WERI-Rb-1 (cell line): ENCODE measurements at regions not wholly inside any gene's neighbourhood (a gene's known extent, or its start where the extent isn't known, plus 50 kb on each side); places are given as distances from the start of the nearest gene placed in this dataset.

Experiments used
- DNase-seq: peaks from one replicate; pipeline ENCODE4 v3.0.0-alpha.2; 2020
- H3K27ac ChIP-seq: fragments of 250-450 bp; sonication (Bioruptor Pico); 2 replicates; pipeline ENCODE4 v1.5.1; 2020; ENCODE audit warnings: mild to moderate bottlenecking, moderate library complexity
- H3K27me3 ChIP-seq: fragments of 250-450 bp; sonication (Bioruptor Pico); 2 replicates; pipeline ENCODE4 v1.5.1; 2021; ENCODE audit warnings: mild to moderate bottlenecking, low read depth, moderate library complexity; ENCODE audit not compliant: insufficient read depth, severe bottlenecking
- H3K36me3 ChIP-seq: fragments of 250-450 bp; sonication (Bioruptor Pico); 2 replicates; pipeline ENCODE4 v1.5.1; 2020; ENCODE audit warnings: mild to moderate bottlenecking, moderate library complexity
- H3K4me3 ChIP-seq: 2 replicates; pipeline ENCODE4 v1.5.1; 2011; ENCODE audit warnings: low read depth, mild to moderate bottlenecking, control low read depth, low read length
- H3K9me3 ChIP-seq: fragments of 250-450 bp; sonication (Bioruptor Pico); 2 replicates; pipeline ENCODE4 v1.5.1; 2021; ENCODE audit warnings: mild to moderate bottlenecking, moderate library complexity; ENCODE audit not compliant: severe bottlenecking
- TF ChIP-seq, protein P1 (sequence below): IDR thresholded peaks from 2 replicates; pipeline ENCODE4 v1.5.1; 2011; ENCODE audit warnings: low read depth, mild to moderate bottlenecking, control low read depth, inconsistent platforms, low read length

DNA sequence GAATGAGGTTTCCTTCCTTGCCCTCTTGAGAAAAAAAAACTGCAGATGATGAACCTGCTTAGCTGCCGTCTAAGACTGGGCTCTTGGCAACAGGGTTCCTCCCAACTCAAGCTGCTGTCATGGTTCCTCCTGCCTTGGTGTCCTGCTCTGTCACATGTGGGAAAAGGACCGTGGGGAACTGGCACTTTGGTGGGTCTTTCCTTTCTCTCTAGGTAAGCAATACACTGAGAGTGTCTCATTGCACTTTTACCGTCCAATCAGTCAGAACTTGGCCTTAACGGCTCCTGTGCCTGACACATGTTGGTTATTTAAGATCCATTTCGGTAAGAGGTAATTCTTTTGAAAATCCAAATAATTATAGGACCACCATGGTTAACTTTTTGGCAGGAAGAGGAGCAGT lies 60.8 kb upstream of the RNF152 start:
- H3K36me3 ChIP-seq: no peaks in the 10 kb centered on the region
- H3K4me3 ChIP-seq: no peak overlapping the region
- no peak for DNase-seq
- H3K9me3 ChIP-seq: peaks cover 2% of the 10 kb centered on the region
- TF ChIP-seq, protein P1, sequence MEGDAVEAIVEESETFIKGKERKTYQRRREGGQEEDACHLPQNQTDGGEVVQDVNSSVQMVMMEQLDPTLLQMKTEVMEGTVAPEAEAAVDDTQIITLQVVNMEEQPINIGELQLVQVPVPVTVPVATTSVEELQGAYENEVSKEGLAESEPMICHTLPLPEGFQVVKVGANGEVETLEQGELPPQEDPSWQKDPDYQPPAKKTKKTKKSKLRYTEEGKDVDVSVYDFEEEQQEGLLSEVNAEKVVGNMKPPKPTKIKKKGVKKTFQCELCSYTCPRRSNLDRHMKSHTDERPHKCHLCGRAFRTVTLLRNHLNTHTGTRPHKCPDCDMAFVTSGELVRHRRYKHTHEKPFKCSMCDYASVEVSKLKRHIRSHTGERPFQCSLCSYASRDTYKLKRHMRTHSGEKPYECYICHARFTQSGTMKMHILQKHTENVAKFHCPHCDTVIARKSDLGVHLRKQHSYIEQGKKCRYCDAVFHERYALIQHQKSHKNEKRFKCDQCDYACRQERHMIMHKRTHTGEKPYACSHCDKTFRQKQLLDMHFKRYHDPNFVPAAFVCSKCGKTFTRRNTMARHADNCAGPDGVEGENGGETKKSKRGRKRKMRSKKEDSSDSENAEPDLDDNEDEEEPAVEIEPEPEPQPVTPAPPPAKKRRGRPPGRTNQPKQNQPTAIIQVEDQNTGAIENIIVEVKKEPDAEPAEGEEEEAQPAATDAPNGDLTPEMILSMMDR: no peak
- no peak overlapping the region for H3K27ac ChIP-seq
- H3K27me3 ChIP-seq: no peaks in the 10 kb centered on the region

DNA sequence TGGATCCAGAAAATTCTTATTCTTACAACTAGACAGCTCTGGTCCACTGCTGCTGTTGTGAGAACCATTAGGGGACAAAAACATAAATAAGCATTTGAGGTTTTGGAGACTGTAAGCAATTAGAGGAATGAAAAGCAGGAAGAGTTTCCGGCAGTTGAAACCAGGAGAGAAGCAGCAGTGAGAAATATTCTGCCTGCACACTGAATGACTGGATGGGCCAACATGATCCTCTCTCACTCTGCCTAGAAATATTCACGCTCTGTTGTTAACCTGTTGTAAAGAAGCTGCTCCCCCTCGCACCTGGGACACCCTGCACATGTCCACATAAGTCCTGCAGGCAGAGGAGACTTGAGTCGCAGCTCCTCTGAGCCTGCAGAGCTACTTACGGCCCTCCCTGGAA lies 60.4 kb upstream of the RNF152 start:
- Histone ChIP-seq H3K36me3 (no peaks in the 10 kb centered on the region), H3K9me3 (peaks cover 2% of the 10 kb centered on the region), H3K27ac (no peak overlapping the region), H3K27me3 (no peaks in the 10 kb centered on the region), H3K4me3 (no peak overlapping the region)
- DNase-seq: no peak
- TF ChIP-seq, protein P1: no peak

DNA sequence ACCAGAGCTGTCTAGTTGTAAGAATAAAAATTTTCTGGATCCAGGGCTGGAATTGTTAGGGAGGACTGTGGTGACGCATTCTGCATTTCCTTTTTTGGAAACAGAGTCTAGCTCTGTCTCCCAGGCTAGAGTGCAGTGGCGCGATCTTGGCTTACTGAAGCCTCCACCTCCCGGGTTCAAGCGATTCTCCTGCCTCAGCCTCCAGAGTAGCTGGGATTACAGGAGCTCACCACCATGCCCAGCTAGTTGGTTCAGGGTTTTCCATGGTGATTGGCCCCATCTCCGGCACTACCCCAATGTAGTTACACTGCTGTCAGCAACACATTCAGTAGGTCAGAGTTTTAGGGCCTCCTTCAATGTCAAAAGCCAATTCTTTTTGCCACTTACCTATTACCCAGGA lies 58.6 kb upstream of the RNF152 start:
- TF ChIP-seq, protein P1: no peak
- no peaks in the 10 kb centered on the region for H3K36me3 ChIP-seq
- H3K27ac ChIP-seq: no peak overlapping the region
- no peak for DNase-seq
- no peaks in the 10 kb centered on the region for H3K27me3 ChIP-seq
- H3K9me3 ChIP-seq: no peaks in the 10 kb centered on the region
- H3K4me3 ChIP-seq: no peak overlapping the region

DNA sequence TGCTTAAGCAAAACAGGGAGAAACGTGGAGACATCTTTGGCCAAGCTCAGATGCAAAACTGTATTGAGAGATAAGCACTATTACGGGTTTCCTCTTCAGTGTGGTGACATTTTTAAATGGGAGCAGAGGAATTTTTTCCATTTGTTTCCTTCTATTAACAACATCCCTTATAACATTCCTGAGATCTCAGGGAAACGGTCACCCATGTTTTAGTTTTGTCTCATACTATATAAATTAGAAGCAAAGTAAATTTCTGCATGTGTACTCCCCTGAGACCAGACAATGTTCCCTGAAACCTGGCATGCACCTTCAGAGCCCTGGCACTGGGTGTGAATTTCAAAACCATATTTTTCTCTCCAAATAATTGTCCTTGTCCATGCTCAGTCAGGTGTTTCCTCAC lies 57.6 kb upstream of the RNF152 start:
- no peak overlapping the region for H3K4me3 ChIP-seq
- H3K27ac ChIP-seq: no peak overlapping the region
- DNase-seq: no peak
- TF ChIP-seq, protein P1: no peak
- no peaks in the 10 kb centered on the region for H3K27me3 ChIP-seq
- no peaks in the 10 kb centered on the region for H3K36me3 ChIP-seq
- no peaks in the 10 kb centered on the region for H3K9me3 ChIP-seq

- no peaks in the 10 kb centered on the region for H3K9me3 ChIP-seq
- H3K36me3 ChIP-seq: no peaks in the 10 kb centered on the region
- H3K4me3 ChIP-seq: no peak overlapping the region
- TF ChIP-seq, protein P1: no peak
- no peak overlapping the region for H3K27ac ChIP-seq
- DNase-seq: no peak
- no peaks in the 10 kb centered on the region for H3K27me3 ChIP-seq
Observed at GRCh38 chr18:61949946-61950345, 57.1 kb upstream of the RNF152 start.

DNA sequence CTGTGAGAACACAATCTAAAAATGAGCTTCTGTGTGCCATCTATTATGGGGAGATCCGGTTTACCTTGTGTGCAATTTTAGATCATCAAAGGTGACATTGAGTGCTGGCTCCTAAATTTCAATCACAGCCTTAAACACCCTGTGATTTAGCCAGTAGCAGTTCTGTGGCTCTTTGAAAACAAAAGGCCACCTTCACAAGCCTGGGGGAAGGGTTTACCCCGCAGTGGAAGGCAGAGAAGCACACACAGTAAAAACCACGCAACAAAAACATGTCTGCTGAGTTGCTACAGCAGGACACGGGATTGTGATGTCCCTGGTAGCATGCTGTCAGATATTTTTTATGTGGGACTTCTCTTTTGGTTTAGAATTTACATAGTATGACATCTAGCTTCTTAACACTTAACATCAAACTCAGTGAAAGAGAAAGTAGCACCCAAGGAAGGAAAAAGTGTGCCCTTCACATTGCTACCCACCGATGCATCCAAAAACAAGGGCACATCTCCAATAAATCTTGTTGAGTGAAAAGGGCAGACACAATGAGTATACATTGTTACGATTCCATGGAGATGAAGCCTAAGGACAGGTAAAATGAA lies 56.1 kb upstream of the RNF152 start:
- Histone ChIP-seq H3K4me3 (no peak overlapping the region), H3K36me3 (no peaks in the 10 kb centered on the region), H3K9me3 (no peaks in the 10 kb centered on the region), H3K27ac (no peak overlapping the region), H3K27me3 (no peaks in the 10 kb centered on the region)
- TF ChIP-seq, protein P1: no peak
- DNase-seq: no peak
